Activated naive CD8-positive, alpha-beta T cell (primary cell): ENCODE measurements at regions not wholly inside any gene's neighbourhood (a gene's known extent, or its start where the extent isn't known, plus 50 kb on each side); places are given as distances from the start of the nearest gene placed in this dataset.

Experiments
- H3K27ac Mint-ChIP-seq: one replicate; pipeline ENCODE4 v1.8.0; 2021; ENCODE audit warnings: mixed read lengths
- H3K27me3 Mint-ChIP-seq: one replicate; pipeline ENCODE4 v1.8.0; 2021; ENCODE audit warnings: mixed read lengths
- H3K36me3 Mint-ChIP-seq: one replicate; pipeline ENCODE4 v1.8.0; 2021; ENCODE audit warnings: mixed read lengths
- H3K4me1 Mint-ChIP-seq: one replicate; pipeline ENCODE4 v1.8.0; 2021; ENCODE audit warnings: low read depth, mixed read lengths
- H3K4me3 Mint-ChIP-seq: one replicate; pipeline ENCODE4 v1.8.0; 2021; ENCODE audit warnings: mild to moderate bottlenecking, mixed read lengths
- H3K9me3 Mint-ChIP-seq: one replicate; pipeline ENCODE4 v1.8.0; 2021; ENCODE audit warnings: low read depth, mixed read lengths

- H3K27me3 Mint-ChIP-seq = no peaks in the 10 kb centered on the region
- H3K36me3 Mint-ChIP-seq = no peaks in the 10 kb centered on the region
- H3K4me1 Mint-ChIP-seq = peaks cover 2% of the 10 kb centered on the region
- no peak overlapping the region for H3K27ac Mint-ChIP-seq
- no peaks in the 10 kb centered on the region for H3K9me3 Mint-ChIP-seq
- H3K4me3 Mint-ChIP-seq = no peak overlapping the region
Measured at GRCh38 chr12:93022603-93023340, 93.7 kb upstream of the EEA1 start.

- no peaks in the 10 kb centered on the region for H3K36me3 Mint-ChIP-seq
- no peaks in the 10 kb centered on the region for H3K4me1 Mint-ChIP-seq
- H3K27me3 Mint-ChIP-seq = no peaks in the 10 kb centered on the region
- no peaks in the 10 kb centered on the region for H3K9me3 Mint-ChIP-seq
- no peak overlapping the region for H3K27ac Mint-ChIP-seq
- no peak overlapping the region for H3K4me3 Mint-ChIP-seq
Measured at GRCh38 chr12:93025145-93026103, 96.3 kb upstream of the EEA1 start.

- Mint-ChIP-seq H3K9me3 (no peaks in the 10 kb centered on the region), H3K27ac (no peak overlapping the region), H3K36me3 (no peaks in the 10 kb centered on the region), H3K4me1 (no peaks in the 10 kb centered on the region), H3K27me3 (no peaks in the 10 kb centered on the region), H3K4me3 (no peak overlapping the region)
Measured at GRCh38 chr12:93027041-93027440, 97.9 kb upstream of the EEA1 start.

DNA sequence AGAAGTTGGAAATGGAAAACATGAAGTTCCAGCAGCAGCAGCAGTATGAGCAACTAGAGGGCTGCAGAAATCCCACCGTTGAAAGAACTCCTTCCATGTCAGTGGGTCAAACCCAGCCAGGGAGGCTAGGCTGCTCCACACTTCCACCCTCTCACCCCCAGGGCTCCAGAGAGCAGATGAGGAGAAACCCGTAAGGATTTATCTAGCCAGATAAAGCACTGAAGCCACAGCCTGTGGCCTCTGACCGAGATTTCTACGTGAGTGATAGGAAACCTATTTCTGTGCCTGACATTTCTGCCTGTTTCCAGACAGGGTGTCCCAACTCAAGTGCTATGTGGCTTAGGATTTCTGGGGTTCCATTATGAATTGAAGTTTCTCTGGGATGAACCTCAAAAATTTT is 100.0 kb upstream of the EEA1 start:
- Mint-ChIP-seq H3K4me1 (no peaks in the 10 kb centered on the region), H3K36me3 (no peaks in the 10 kb centered on the region), H3K4me3 (no peak overlapping the region), H3K27me3 (peaks cover under 1% of the 10 kb centered on the region), H3K9me3 (no peaks in the 10 kb centered on the region), H3K27ac (no peak overlapping the region)

DNA sequence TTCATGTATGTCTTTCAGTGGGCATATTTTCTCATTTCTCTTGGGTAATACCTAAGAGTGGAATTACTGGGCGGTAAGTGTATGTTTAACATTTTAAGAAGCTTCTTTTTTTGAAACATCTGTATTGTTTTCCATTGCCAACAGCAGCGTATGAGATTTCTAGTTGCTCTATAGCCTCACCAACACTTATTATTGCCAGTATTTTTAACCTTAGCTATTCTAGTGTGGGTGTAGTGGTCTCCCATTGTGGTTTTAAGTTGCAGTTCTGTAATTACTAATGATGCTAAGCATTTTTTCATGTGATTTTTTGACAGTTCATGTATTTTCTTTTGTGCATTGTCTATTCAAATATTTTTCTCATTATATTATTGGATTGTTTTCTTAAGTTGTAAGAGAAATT is 101.9 kb upstream of the EEA1 start:
- peaks cover 8% of the 10 kb centered on the region for H3K27me3 Mint-ChIP-seq
- no peaks in the 10 kb centered on the region for H3K36me3 Mint-ChIP-seq
- no peak overlapping the region for H3K4me3 Mint-ChIP-seq
- H3K27ac Mint-ChIP-seq = no peak overlapping the region
- H3K4me1 Mint-ChIP-seq = no peaks in the 10 kb centered on the region
- no peaks in the 10 kb centered on the region for H3K9me3 Mint-ChIP-seq

- Mint-ChIP-seq H3K4me3 (no peak overlapping the region), H3K36me3 (peaks cover 2% of the 10 kb centered on the region), H3K9me3 (no peaks in the 10 kb centered on the region), H3K4me1 (no peaks in the 10 kb centered on the region), H3K27ac (no peak overlapping the region), H3K27me3 (peaks cover 10% of the 10 kb centered on the region)
Measured at GRCh38 chr12:93032758-93033157, 103.7 kb upstream of the EEA1 start.

DNA sequence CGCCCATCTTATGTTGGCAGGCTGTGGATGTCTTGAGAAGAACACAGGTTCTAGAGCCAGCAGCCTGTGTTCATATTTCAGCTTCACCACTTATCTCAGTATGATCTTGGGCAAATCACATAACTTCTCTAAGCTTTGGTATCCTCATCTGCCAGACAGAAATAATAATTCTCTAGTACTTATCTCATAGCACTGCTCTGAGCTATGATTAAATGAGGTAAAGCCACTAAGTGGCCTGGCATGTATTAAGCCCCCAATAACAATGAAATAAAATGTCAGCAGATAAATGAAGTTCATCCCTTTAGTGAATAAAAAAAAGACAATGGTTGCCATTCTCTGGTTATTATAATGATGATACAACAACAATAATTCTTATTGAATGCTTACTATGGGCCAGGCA is 104.9 kb upstream of the EEA1 start:
- Mint-ChIP-seq H3K36me3 (peaks cover 2% of the 10 kb centered on the region), H3K27ac (no peak overlapping the region), H3K27me3 (peaks cover 10% of the 10 kb centered on the region), H3K9me3 (no peaks in the 10 kb centered on the region), H3K4me1 (no peaks in the 10 kb centered on the region), H3K4me3 (no peak overlapping the region)

- Mint-ChIP-seq H3K27ac (no peak overlapping the region), H3K4me3 (no peak overlapping the region), H3K27me3 (peaks cover 12% of the 10 kb centered on the region), H3K4me1 (no peaks in the 10 kb centered on the region), H3K9me3 (no peaks in the 10 kb centered on the region), H3K36me3 (peaks cover 2% of the 10 kb centered on the region)
Measured at GRCh38 chr12:93039062-93039461, 110.0 kb upstream of the EEA1 start.

GRCh38 chr12:93039930-93040329 is 110.8 kb upstream of the EEA1 start:
- Mint-ChIP-seq H3K4me3 (no peak overlapping the region), H3K27me3 (peaks cover 3% of the 10 kb centered on the region), H3K4me1 (no peaks in the 10 kb centered on the region), H3K9me3 (no peaks in the 10 kb centered on the region), H3K27ac (no peak overlapping the region), H3K36me3 (peaks cover 2% of the 10 kb centered on the region)

DNA sequence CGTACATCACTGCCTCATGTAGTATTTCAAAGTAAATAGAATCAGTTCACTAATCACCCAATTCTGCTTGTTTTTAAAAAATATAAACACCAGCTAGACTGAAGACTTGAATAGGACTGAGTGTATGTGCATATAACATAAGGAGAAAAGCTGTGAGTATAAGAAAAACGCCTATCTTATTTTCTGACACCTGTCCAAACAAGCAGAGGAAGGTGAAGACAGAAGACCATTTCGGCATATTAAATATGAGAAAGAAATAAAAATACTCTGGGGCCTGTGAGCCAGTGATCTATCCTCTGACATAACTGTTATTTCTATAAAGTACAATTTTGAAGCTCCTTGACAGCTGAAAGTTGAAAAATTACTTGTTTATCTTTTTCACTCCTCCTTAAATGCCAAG is 111.3 kb upstream of the EEA1 start:
- no peak overlapping the region for H3K4me3 Mint-ChIP-seq
- peaks cover 2% of the 10 kb centered on the region for H3K36me3 Mint-ChIP-seq
- H3K9me3 Mint-ChIP-seq = no peaks in the 10 kb centered on the region
- H3K27ac Mint-ChIP-seq = no peak overlapping the region
- no peaks in the 10 kb centered on the region for H3K4me1 Mint-ChIP-seq
- H3K27me3 Mint-ChIP-seq = peaks cover 3% of the 10 kb centered on the region

- no peaks in the 10 kb centered on the region for H3K9me3 Mint-ChIP-seq
- peaks cover 2% of the 10 kb centered on the region for H3K36me3 Mint-ChIP-seq
- H3K27ac Mint-ChIP-seq = no peak overlapping the region
- no peaks in the 10 kb centered on the region for H3K4me1 Mint-ChIP-seq
- H3K4me3 Mint-ChIP-seq = no peak overlapping the region
- H3K27me3 Mint-ChIP-seq = peaks cover 3% of the 10 kb centered on the region
Measured at GRCh38 chr12:93041416-93041815, 112.3 kb upstream of the EEA1 start.

DNA sequence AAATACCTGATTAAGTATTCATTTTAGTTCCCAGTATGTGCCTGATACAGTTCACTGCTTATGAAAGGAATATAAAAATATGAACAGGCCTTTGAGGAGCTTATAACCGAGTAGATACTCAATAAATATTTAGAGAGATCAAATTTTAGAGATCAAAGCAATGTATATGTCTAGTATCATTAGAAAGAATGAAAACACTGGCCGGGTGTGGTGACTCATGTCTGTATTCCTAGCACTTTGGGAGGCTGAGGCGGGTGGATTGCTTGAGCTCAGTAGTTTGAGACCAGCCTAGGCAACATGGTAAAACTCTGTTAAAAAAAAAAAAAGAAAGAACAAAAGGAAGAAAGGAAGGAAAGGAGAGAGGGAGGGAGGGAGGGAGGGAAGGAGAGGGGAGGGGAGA is 113.2 kb upstream of the EEA1 start:
- H3K4me3 Mint-ChIP-seq = no peak overlapping the region
- peaks cover 2% of the 10 kb centered on the region for H3K27me3 Mint-ChIP-seq
- no peaks in the 10 kb centered on the region for H3K9me3 Mint-ChIP-seq
- H3K27ac Mint-ChIP-seq = no peak overlapping the region
- H3K36me3 Mint-ChIP-seq = peaks cover 3% of the 10 kb centered on the region
- no peaks in the 10 kb centered on the region for H3K4me1 Mint-ChIP-seq

- Mint-ChIP-seq H3K36me3 (peaks cover 3% of the 10 kb centered on the region), H3K27me3 (peaks cover 2% of the 10 kb centered on the region), H3K27ac (no peak overlapping the region), H3K4me1 (no peaks in the 10 kb centered on the region), H3K4me3 (no peak overlapping the region), H3K9me3 (no peaks in the 10 kb centered on the region)
Measured at GRCh38 chr12:93042684-93043083, 113.6 kb upstream of the EEA1 start.

DNA sequence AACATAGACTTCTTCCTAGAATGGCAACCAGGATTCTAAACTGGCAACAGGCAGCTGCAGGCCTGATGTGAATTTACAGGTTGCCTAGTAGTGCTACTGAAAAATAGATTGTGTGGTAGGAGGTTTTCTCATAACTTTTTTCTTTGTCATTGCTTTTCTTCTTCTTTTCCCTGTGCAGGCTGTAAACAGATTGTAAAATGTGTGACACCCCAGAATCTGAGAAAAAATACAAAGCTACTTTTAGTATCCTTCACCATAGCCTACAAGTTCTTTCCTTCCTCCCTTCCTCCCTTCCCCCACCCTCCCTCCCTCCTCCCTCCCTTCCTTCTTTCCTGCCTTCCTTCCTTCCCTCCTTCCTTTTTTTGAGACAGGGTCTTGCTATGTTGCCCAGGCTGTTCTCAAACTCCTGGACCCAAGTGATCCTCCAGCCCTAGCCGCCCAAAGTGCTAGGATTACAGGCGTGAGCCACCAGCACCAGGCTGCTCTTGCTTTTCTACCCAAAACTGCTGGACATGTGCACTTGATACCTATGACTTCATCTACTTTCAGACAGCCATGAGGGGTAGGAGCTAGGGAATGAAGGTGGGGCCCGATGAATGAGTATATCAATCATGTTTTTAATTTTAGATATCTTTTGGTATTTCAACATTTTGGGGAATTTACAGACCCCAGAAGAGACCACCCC is 114.2 kb upstream of the EEA1 start:
- Mint-ChIP-seq H3K36me3 (peaks cover 5% of the 10 kb centered on the region), H3K4me1 (peaks cover under 1% of the 10 kb centered on the region), H3K27ac (no peak overlapping the region), H3K4me3 (no peak overlapping the region), H3K9me3 (no peaks in the 10 kb centered on the region), H3K27me3 (peaks cover 2% of the 10 kb centered on the region)

DNA sequence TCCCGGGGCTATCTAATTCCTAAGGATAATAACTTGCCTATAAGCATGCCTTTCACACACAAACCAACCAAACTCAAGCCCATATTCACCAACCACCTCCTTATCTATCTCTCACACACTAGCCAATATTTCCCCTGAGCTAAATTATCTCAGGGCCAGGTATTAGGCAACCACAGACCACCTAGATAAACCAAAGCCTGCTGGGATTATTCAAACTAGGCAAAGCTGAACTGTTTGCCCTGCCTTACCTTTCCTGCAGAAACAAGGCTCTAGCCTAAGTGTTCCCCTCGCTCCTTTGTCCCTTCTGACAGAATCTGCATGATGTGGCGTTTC is 114.7 kb upstream of the EEA1 start:
- H3K4me3 Mint-ChIP-seq = no peak overlapping the region
- no peaks in the 10 kb centered on the region for H3K9me3 Mint-ChIP-seq
- peaks cover 5% of the 10 kb centered on the region for H3K4me1 Mint-ChIP-seq
- H3K27me3 Mint-ChIP-seq = peaks cover 2% of the 10 kb centered on the region
- no peak overlapping the region for H3K27ac Mint-ChIP-seq
- H3K36me3 Mint-ChIP-seq = peaks cover 6% of the 10 kb centered on the region
